Liver (tissue), 8 donors: ENCODE measurements at regions not wholly inside any gene's neighbourhood (a gene's known extent, or its start where the extent isn't known, plus 50 kb on each side); places are given as distances from the start of the nearest gene placed in this dataset.

Experiments used
- DNase-seq: peaks from one replicate; pipeline ENCODE4 v3.0.0-alpha.2; 2017; ENCODE audit warnings: low spot score
- H3K27ac ChIP-seq, 2 donors: one replicate each; pipeline ENCODE4 v1.7.0; 2013; ENCODE audit warnings: inconsistent platforms in 2 of 2, low read length in 2 of 2, control low read depth in 1 of 2, low read depth in 1 of 2, mild to moderate bottlenecking in 1 of 2
- H3K27me3 ChIP-seq, 4 donors: one replicate each; pipeline versions ENCODE4 v1.6.1 to v1.7.0; 2013; ENCODE audit warnings: low read length in 3 of 4, inconsistent platforms in 1 of 4, mild to moderate bottlenecking in 1 of 4, moderate library complexity in 1 of 4; ENCODE audit not compliant: control insufficient read depth in 4 of 4, insufficient read depth in 4 of 4
- H3K36me3 ChIP-seq, 4 donors: one replicate each; pipeline versions ENCODE4 v1.6.1 to v1.7.0; 2013; ENCODE audit warnings: low read length in 3 of 4, mild to moderate bottlenecking in 3 of 4, low read depth in 1 of 4, moderate library complexity in 1 of 4; ENCODE audit not compliant: control insufficient read depth in 4 of 4, insufficient read depth in 3 of 4
- H3K4me1 ChIP-seq, 4 donors: one replicate each; pipeline versions ENCODE4 v1.6.1 to v1.7.0; 2013; ENCODE audit warnings: low read length in 3 of 4, mild to moderate bottlenecking in 3 of 4, moderate library complexity in 1 of 4; ENCODE audit not compliant: control insufficient read depth in 4 of 4, insufficient read depth in 4 of 4
- H3K4me3 ChIP-seq, 3 donors: one replicate each; pipeline versions ENCODE4 v1.6.1 to v1.7.0; 2013; ENCODE audit warnings: low read length in 3 of 3, control low read depth in 1 of 3, low read depth in 1 of 3, mild to moderate bottlenecking in 1 of 3
- H3K9ac ChIP-seq, 2 donors: one replicate each; pipeline ENCODE4 v1.7.0; 2013; ENCODE audit warnings: low read length in 2 of 2, mild to moderate bottlenecking in 2 of 2, moderate library complexity in 2 of 2, control low read depth in 1 of 2, low read depth in 1 of 2
- H3K9me3 ChIP-seq, 4 donors: one replicate each; pipeline versions ENCODE4 v1.6.1 to v1.7.0; 2013; ENCODE audit warnings: low read length in 3 of 4; ENCODE audit not compliant: control insufficient read depth in 4 of 4
- ATF3 ChIP-seq: IDR thresholded peaks from 2 replicates; pipeline ENCODE4 v1.6.1; 2016; ENCODE audit warnings: antibody characterized with exemption
- EGR1 ChIP-seq, 2 donors: IDR thresholded peaks; 2 replicates each; pipeline ENCODE4 v1.6.1; 2016 to 2018; ENCODE audit warnings: antibody characterized with exemption in 2 of 2, low read depth in 2 of 2
- FOXA1 ChIP-seq: IDR thresholded peaks from 2 replicates; pipeline ENCODE4 v1.6.1; 2016; ENCODE audit warnings: antibody characterized with exemption
- FOXA2 ChIP-seq: IDR thresholded peaks from 2 replicates; pipeline ENCODE4 v1.6.1; 2016; ENCODE audit warnings: antibody characterized with exemption
- GABPA ChIP-seq, 2 donors: IDR thresholded peaks in 1 of 2; conservative IDR thresholded peaks in 1 of 2; 2 replicates each; pipeline ENCODE4 v1.6.1; 2016; ENCODE audit warnings: antibody characterized with exemption in 2 of 2, mild to moderate bottlenecking in 1 of 2, moderate library complexity in 1 of 2
- HNF4A ChIP-seq, 2 donors: conservative IDR thresholded peaks; 2 replicates each; pipeline ENCODE4 v1.6.1; 2016; ENCODE audit warnings: antibody characterized with exemption in 2 of 2, mild to moderate bottlenecking in 2 of 2
- HNF4G ChIP-seq: IDR thresholded peaks from 2 replicates; pipeline ENCODE4 v1.6.1; 2016; ENCODE audit warnings: antibody characterized with exemption
- JUND ChIP-seq, 2 donors: IDR thresholded peaks; 2 replicates each; pipeline ENCODE4 v1.6.1; 2016; ENCODE audit warnings: antibody characterized with exemption in 2 of 2
- MAX ChIP-seq: IDR thresholded peaks from 2 replicates; pipeline ENCODE4 v1.6.1; 2016; ENCODE audit warnings: antibody characterized with exemption
- NR2F2 ChIP-seq: IDR thresholded peaks from 2 replicates; pipeline ENCODE4 v1.6.1; 2016; ENCODE audit warnings: antibody characterized with exemption
- RAD21 ChIP-seq, 2 donors: IDR thresholded peaks; 2 replicates each; pipeline ENCODE4 v1.6.1; 2016; ENCODE audit warnings: antibody characterized with exemption in 2 of 2, mild to moderate bottlenecking in 2 of 2
- REST ChIP-seq: IDR thresholded peaks from 2 replicates; pipeline ENCODE4 v1.6.1; 2016; ENCODE audit warnings: antibody characterized with exemption, mild to moderate bottlenecking
- RXRA ChIP-seq, 2 donors: IDR thresholded peaks; 2 replicates each; pipeline ENCODE4 v1.6.1; 2017 to 2018; ENCODE audit warnings: antibody characterized with exemption in 2 of 2, mild to moderate bottlenecking in 1 of 2
- SP1 ChIP-seq: IDR thresholded peaks from 2 replicates; pipeline ENCODE4 v1.6.1; 2018; ENCODE audit warnings: antibody characterized with exemption, mild to moderate bottlenecking
- TAF1 ChIP-seq: conservative IDR thresholded peaks from 2 replicates; pipeline ENCODE4 v1.6.1; 2016; ENCODE audit warnings: antibody characterized with exemption, mild to moderate bottlenecking
- YY1 ChIP-seq: IDR thresholded peaks from 2 replicates; pipeline ENCODE4 v1.6.1; 2016; ENCODE audit warnings: antibody characterized with exemption, mild to moderate bottlenecking
- ZBTB33 ChIP-seq: IDR thresholded peaks from 2 replicates; pipeline ENCODE4 v1.6.1; 2016; ENCODE audit warnings: antibody characterized with exemption
- WGBS: extraction: QIAGEN DNeasy Blood & Tissue Kit; methylation state at CpG from one replicate; pipeline ENCODE4 v1.1.7; 2013; 5-methylcytosine and 5-hydroxymethylcytosine counted together
- TF ChIP-seq, protein P1 (sequence below): fragments of 150-350 bp; IDR thresholded peaks from 2 replicates; pipeline ENCODE4 v1.5.1; 2017; ENCODE audit warnings: improper control_type of control experiment, low read depth, low read length; ENCODE audit not compliant: missing input control
- donor health status: healthy.
- donor health status: healthy.
- donor health status: healthy.
- donor health status: healthy.
- donor health status: healthy.

- Histone ChIP-seq H3K9ac (no peak overlapping the region), H3K4me3 (no peak overlapping the region), H3K27ac (no peak overlapping the region), H3K9me3 (no peaks in the 10 kb centered on the region), H3K36me3 (no peaks in the 10 kb centered on the region), H3K4me1 (no peaks in the 10 kb centered on the region), H3K27me3 (peaks cover 0 to 9% (median 4%) of the 10 kb centered on the region in 4 donors)
- WGBS: 44% methylated on average over 6 of the region's 6 CpGs
- TF ChIP-seq ATF3: no peak
- TF ChIP-seq SP1: no peak
- no peak for TF ChIP-seq HNF4A (conservative IDR thresholded peaks at IDR 0.05)
- no peak for TF ChIP-seq RXRA (IDR thresholded peaks at IDR 0.05)
- no peak for TF ChIP-seq RAD21 (IDR thresholded peaks at IDR 0.05)
- no peak for TF ChIP-seq GABPA (IDR thresholded peaks at IDR 0.05 in 1 of 2, conservative IDR thresholded peaks at IDR 0.05 in 1 of 2)
- no peak for TF ChIP-seq FOXA1
- no peak for TF ChIP-seq REST
- TF ChIP-seq MAX: no peak
- no peak for TF ChIP-seq EGR1 (IDR thresholded peaks at IDR 0.05; ENCODE audit: low read depth in 2 of 2)
- TF ChIP-seq ZBTB33: no peak
- no peak for TF ChIP-seq YY1
- TF ChIP-seq HNF4G: no peak
- no peak for TF ChIP-seq JUND (IDR thresholded peaks at IDR 0.05)
- TF ChIP-seq FOXA2: no peak
- TF ChIP-seq, protein P1, sequence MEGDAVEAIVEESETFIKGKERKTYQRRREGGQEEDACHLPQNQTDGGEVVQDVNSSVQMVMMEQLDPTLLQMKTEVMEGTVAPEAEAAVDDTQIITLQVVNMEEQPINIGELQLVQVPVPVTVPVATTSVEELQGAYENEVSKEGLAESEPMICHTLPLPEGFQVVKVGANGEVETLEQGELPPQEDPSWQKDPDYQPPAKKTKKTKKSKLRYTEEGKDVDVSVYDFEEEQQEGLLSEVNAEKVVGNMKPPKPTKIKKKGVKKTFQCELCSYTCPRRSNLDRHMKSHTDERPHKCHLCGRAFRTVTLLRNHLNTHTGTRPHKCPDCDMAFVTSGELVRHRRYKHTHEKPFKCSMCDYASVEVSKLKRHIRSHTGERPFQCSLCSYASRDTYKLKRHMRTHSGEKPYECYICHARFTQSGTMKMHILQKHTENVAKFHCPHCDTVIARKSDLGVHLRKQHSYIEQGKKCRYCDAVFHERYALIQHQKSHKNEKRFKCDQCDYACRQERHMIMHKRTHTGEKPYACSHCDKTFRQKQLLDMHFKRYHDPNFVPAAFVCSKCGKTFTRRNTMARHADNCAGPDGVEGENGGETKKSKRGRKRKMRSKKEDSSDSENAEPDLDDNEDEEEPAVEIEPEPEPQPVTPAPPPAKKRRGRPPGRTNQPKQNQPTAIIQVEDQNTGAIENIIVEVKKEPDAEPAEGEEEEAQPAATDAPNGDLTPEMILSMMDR: no peak
- no peak for TF ChIP-seq TAF1
- no peak for TF ChIP-seq NR2F2
- no peak for DNase-seq
Measured at GRCh38 chr22:27612115-27612514, 189.4 kb downstream of the MN1 start.
